ENCODE measurements at regions not wholly inside any gene's neighbourhood (a gene's known extent, or its start where the extent isn't known, plus 50 kb on each side); places are given as distances from the start of the nearest gene placed in this dataset.
A peak's percentile ranks its signal among the peaks of the same experiment; 100 is the strongest.

DNA sequence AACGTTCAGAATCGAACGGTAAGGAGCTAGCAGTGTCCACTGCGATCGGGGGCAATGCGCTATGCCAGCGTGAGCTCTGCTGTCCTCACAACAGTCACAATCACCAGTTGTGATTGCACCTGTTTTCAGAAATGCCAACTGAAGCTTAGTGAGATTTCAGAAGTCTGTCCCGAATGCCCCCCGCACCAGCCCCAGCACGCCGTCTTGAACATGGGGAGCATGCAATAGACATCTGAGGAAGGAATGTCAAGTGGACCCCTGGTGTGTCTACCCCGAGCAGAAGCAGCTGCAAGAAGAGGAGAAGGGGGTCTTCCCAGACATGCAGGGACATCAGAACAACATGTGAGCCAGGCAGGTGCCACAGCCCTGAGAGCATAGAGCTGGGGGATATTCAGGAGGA is 125.7 kb upstream of the CHST15 start:
- no peaks in the 10 kb centered on the region for H3K9me3 Mint-ChIP-seq (ENCODE audit: low read depth)
- no peak for DNase-seq (ENCODE audit: low spot score)
- H3K36me3 Mint-ChIP-seq (ENCODE audit: low read depth): peaks cover 3% of the 10 kb centered on the region
- TF ChIP-seq CTCF (IDR thresholded peaks at IDR 0.05): no peak
- no peak overlapping the region for H3K27ac Mint-ChIP-seq (ENCODE audit: unreplicated experiment)
- H3K4me3 Mint-ChIP-seq (ENCODE audit: unreplicated experiment): no peak overlapping the region
- peaks cover 31% of the 10 kb centered on the region for H3K4me1 Mint-ChIP-seq (ENCODE audit: low read depth)
- H3K27me3 Mint-ChIP-seq (ENCODE audit: low read depth): peaks cover 15% of the 10 kb centered on the region

GRCh38 chr10:124217906-124218804 is 124.8 kb upstream of the CHST15 start:
- Mint-ChIP-seq H3K4me1 (ENCODE audit: low read depth) (peaks cover 34% of the 10 kb centered on the region), H3K27me3 (ENCODE audit: low read depth) (peaks cover 15% of the 10 kb centered on the region), H3K27ac (ENCODE audit: unreplicated experiment) (no peak overlapping the region), H3K4me3 (ENCODE audit: unreplicated experiment) (no peak overlapping the region), H3K36me3 (ENCODE audit: low read depth) (peaks cover 3% of the 10 kb centered on the region), H3K9me3 (ENCODE audit: low read depth) (no peaks in the 10 kb centered on the region)
- no peak for DNase-seq (ENCODE audit: low spot score)
- peak; percentile 34 for TF ChIP-seq CTCF (IDR thresholded peaks at IDR 0.05)

DNA sequence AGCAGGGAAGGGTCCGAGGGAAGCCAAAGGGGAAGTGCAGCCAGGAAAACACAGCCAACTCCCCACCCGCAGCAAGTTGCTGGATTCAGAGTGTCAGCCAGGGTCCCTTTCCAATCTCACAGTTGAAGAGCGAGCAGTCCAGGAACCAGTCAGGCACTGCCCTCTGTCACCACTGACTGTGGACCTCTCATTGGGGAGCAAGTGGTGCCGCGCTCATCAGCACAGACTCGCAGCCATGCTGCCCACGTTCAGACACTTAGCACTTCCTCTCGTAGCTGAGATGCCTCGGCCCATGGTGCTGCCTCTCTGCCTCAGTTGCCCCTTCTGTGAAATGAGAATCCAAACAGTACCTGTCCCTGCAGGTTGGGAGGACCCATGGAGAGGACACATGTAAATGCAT is 123.6 kb upstream of the CHST15 start:
- Mint-ChIP-seq H3K27me3 (ENCODE audit: low read depth) (peaks cover 12% of the 10 kb centered on the region), H3K9me3 (ENCODE audit: low read depth) (no peaks in the 10 kb centered on the region), H3K4me3 (ENCODE audit: unreplicated experiment) (no peak overlapping the region), H3K4me1 (ENCODE audit: low read depth) (peaks cover 32% of the 10 kb centered on the region), H3K36me3 (ENCODE audit: low read depth) (peaks cover 3% of the 10 kb centered on the region), H3K27ac (ENCODE audit: unreplicated experiment) (no peak overlapping the region)
- TF ChIP-seq CTCF (IDR thresholded peaks at IDR 0.05): no peak
- no peak for DNase-seq (ENCODE audit: low spot score)

- Mint-ChIP-seq H3K36me3 (ENCODE audit: low read depth) (peaks cover 7% of the 10 kb centered on the region), H3K4me1 (ENCODE audit: low read depth) (peaks cover 18% of the 10 kb centered on the region), H3K4me3 (ENCODE audit: unreplicated experiment) (no peak overlapping the region), H3K9me3 (ENCODE audit: low read depth) (peaks cover 7% of the 10 kb centered on the region), H3K27me3 (ENCODE audit: low read depth) (peaks cover 12% of the 10 kb centered on the region), H3K27ac (ENCODE audit: unreplicated experiment) (no peak overlapping the region)
- no peak for DNase-seq (ENCODE audit: low spot score)
- TF ChIP-seq CTCF (IDR thresholded peaks at IDR 0.05): no peak
Measured at GRCh38 chr10:124214610-124215375, 121.4 kb upstream of the CHST15 start.

GRCh38 chr10:124213899-124214510 is 120.6 kb upstream of the CHST15 start:
- Mint-ChIP-seq H3K36me3 (ENCODE audit: low read depth) (peaks cover 7% of the 10 kb centered on the region), H3K9me3 (ENCODE audit: low read depth) (peaks cover 7% of the 10 kb centered on the region), H3K4me1 (ENCODE audit: low read depth) (peaks cover 18% of the 10 kb centered on the region), H3K27ac (ENCODE audit: unreplicated experiment) (no peak overlapping the region), H3K27me3 (ENCODE audit: low read depth) (peaks cover 12% of the 10 kb centered on the region), H3K4me3 (ENCODE audit: unreplicated experiment) (no peak overlapping the region)
- TF ChIP-seq CTCF (IDR thresholded peaks at IDR 0.05): no peak
- no peak for DNase-seq (ENCODE audit: low spot score)
